Activated CD8-positive, alpha-beta memory T cell treated with anti-CD3 and anti-CD28 coated beads, Interleukin-2, amount 10 ng/mL, durations not matched to agents 7 days and 5 days (primary cell): ENCODE measurements at regions not wholly inside any gene's neighbourhood (a gene's known extent, or its start where the extent isn't known, plus 50 kb on each side); places are given as distances from the start of the nearest gene placed in this dataset.

Experiments used
- ATAC-seq: fragments of 150-1000 bp; cut with Tn5 transposase; one replicate; pipeline ENCODE4 v1.10.0; 2021; ENCODE audit warnings: moderate library complexity
- CTCF ChIA-PET: fragments of 350-600 bp; sonication (Branson Sonifier 250); formaldehyde crosslinking; loops from one replicate; lab custom pipeline; 2021; ENCODE audit warnings: antibody characterized with exemption; lab: Charles Lee
- DNase-seq: peaks from one replicate; pipeline ENCODE4 v3.0.0-alpha.2; 2020
- H3K27ac Mint-ChIP-seq: one replicate; pipeline ENCODE4 v1.8.0; 2021; ENCODE audit warnings: mild to moderate bottlenecking, mixed read lengths
- H3K27me3 Mint-ChIP-seq: one replicate; pipeline ENCODE4 v1.8.0; 2021; ENCODE audit warnings: mixed read lengths
- H3K36me3 Mint-ChIP-seq: one replicate; pipeline ENCODE4 v1.8.0; 2021; ENCODE audit warnings: mild to moderate bottlenecking, mixed read lengths
- H3K4me1 Mint-ChIP-seq: one replicate; pipeline ENCODE4 v1.8.0; 2021; ENCODE audit warnings: mixed read lengths
- H3K4me3 Mint-ChIP-seq: one replicate; pipeline ENCODE4 v1.8.0; 2021; ENCODE audit warnings: mild to moderate bottlenecking, moderate library complexity, mixed read lengths
- H3K9me3 Mint-ChIP-seq: one replicate; pipeline ENCODE4 v1.8.0; 2022; ENCODE audit warnings: low read depth, mixed read lengths

- DNase-seq (no peak), ATAC-seq (no peak)
- Mint-ChIP-seq H3K4me1 (no peaks in the 10 kb centered on the region), H3K27me3 (no peaks in the 10 kb centered on the region), H3K4me3 (no peak overlapping the region), H3K27ac (no peak overlapping the region), H3K36me3 (no peaks in the 10 kb centered on the region), H3K9me3 (peaks cover 3% of the 10 kb centered on the region)
- CTCF ChIA-PET = interaction anchor here (1.2 kb wide), 1 partner anchor 55 kb away, joined by 3 read pairs; no protein-coding TSS in a partner anchor
Measured at GRCh38 chr16:5671421-5671820, 573.8 kb upstream of the EEF2KMT start.

- ATAC-seq = no peak
Measured at GRCh38 chr16:5670198-5670597, 572.6 kb upstream of the EEF2KMT start.

DNA sequence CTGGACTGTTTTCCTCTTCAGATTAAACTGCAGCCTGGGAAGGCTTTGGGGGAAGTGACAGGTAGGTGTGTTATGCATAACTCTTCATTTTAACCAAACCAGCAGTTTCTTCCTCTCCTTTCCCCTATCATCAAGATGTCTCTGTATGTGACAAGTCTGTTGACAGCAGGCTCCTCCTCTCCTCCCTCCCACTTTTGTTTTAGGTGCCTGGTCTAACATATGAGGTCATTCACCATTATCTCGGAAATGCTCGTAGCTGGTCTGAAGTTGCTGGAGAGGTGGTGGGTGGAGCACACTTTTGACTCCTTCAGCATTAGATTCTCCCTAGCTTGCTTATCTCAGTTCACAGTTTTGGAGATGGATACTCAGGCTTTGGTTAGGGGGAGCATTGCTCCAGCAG is 571.0 kb upstream of the EEF2KMT start:
- ATAC-seq (no peak), DNase-seq (no peak)
- Mint-ChIP-seq H3K27ac (no peak overlapping the region), H3K9me3 (peaks cover 3% of the 10 kb centered on the region), H3K4me1 (no peaks in the 10 kb centered on the region), H3K27me3 (no peaks in the 10 kb centered on the region), H3K36me3 (no peaks in the 10 kb centered on the region), H3K4me3 (no peak overlapping the region)
- CTCF ChIA-PET = no interaction called here

More at GRCh38 chr16:5670198-5670597, 572.6 kb upstream of the EEF2KMT start:
- no peak overlapping the region for H3K4me3 Mint-ChIP-seq
- no peaks in the 10 kb centered on the region for H3K4me1 Mint-ChIP-seq
- no peaks in the 10 kb centered on the region for H3K27me3 Mint-ChIP-seq
- DNase-seq = no peak
- H3K9me3 Mint-ChIP-seq = peaks cover 3% of the 10 kb centered on the region
- H3K36me3 Mint-ChIP-seq = no peaks in the 10 kb centered on the region
- no peak overlapping the region for H3K27ac Mint-ChIP-seq
- CTCF ChIA-PET = no interaction called here

DNA sequence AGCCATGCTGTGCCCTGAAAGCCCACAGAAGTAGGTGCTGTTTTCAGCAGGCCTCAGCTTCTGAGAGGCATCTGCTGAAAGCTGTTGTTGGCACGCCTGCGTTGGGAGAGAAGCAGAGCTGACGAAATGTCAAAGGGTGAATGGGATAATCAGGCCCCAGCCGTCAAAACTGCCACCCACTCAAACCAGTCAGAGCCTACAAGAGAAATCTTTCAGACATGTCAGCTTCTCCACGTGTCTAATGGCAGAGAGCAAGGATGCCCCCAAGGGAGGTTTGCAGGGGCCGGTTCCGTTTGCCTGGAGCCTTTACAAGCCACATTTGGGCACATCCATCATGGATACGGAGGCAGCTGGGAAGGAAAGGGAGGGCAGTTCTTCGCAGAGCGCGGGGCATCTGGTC is 568.2 kb upstream of the EEF2KMT start:
- Mint-ChIP-seq H3K4me3 (no peak overlapping the region), H3K9me3 (peaks cover 3% of the 10 kb centered on the region), H3K36me3 (no peaks in the 10 kb centered on the region), H3K27me3 (no peaks in the 10 kb centered on the region), H3K4me1 (no peaks in the 10 kb centered on the region), H3K27ac (no peak overlapping the region)
- DNase-seq (no peak), ATAC-seq (no peak)
- CTCF ChIA-PET = no interaction called here

DNA sequence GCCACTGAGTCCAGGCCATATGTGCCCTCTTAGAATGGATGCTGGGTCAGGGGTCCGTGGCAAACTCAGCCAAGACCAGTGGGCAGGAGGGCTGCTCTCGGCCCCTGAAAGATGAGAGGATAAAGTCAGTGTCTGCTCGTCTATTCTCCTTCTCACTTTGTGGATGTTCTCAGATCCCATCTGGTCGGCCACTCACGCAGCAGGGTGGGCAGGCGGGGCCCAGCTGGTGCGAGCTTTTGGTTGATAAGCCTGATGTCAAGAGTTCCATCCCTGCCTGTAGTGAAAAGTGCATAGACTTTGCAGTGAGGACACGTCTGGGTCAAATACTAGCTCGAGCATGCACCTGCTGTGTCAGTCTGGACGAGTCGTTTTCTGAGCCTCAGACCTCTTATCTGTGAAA is 556.2 kb upstream of the EEF2KMT start:
- H3K27me3 Mint-ChIP-seq = no peaks in the 10 kb centered on the region
- H3K9me3 Mint-ChIP-seq = peaks cover 3% of the 10 kb centered on the region
- no peak for DNase-seq
- H3K27ac Mint-ChIP-seq = no peak overlapping the region
- CTCF ChIA-PET = no interaction called here
- no peaks in the 10 kb centered on the region for H3K4me1 Mint-ChIP-seq
- H3K36me3 Mint-ChIP-seq = no peaks in the 10 kb centered on the region
- ATAC-seq = no peak
- H3K4me3 Mint-ChIP-seq = no peak overlapping the region

- Mint-ChIP-seq H3K27me3 (no peaks in the 10 kb centered on the region), H3K4me3 (no peak overlapping the region), H3K27ac (no peak overlapping the region), H3K9me3 (peaks cover 3% of the 10 kb centered on the region), H3K4me1 (no peaks in the 10 kb centered on the region), H3K36me3 (no peaks in the 10 kb centered on the region)
- CTCF ChIA-PET = no interaction called here
- DNase-seq = no peak
- no peak for ATAC-seq
Measured at GRCh38 chr16:5653041-5653440, 555.4 kb upstream of the EEF2KMT start.

- DNase-seq = no peak
- H3K27me3 Mint-ChIP-seq = no peaks in the 10 kb centered on the region
Measured at GRCh38 chr16:5649762-5650743, 552.5 kb upstream of the EEF2KMT start.

GRCh38 chr16:5647051-5647450 is 549.5 kb upstream of the EEF2KMT start:
- no peaks in the 10 kb centered on the region for H3K36me3 Mint-ChIP-seq
- ATAC-seq (no peak), DNase-seq (no peak)
- no peaks in the 10 kb centered on the region for H3K27me3 Mint-ChIP-seq
- CTCF ChIA-PET = no interaction called here
- no peaks in the 10 kb centered on the region for H3K4me1 Mint-ChIP-seq
- H3K27ac Mint-ChIP-seq = no peak overlapping the region
- H3K9me3 Mint-ChIP-seq = peaks cover 3% of the 10 kb centered on the region
- no peak overlapping the region for H3K4me3 Mint-ChIP-seq

More at GRCh38 chr16:5649762-5650743, 552.5 kb upstream of the EEF2KMT start:
- peaks cover 3% of the 10 kb centered on the region for H3K9me3 Mint-ChIP-seq
- CTCF ChIA-PET = no interaction called here
- H3K4me1 Mint-ChIP-seq = no peaks in the 10 kb centered on the region
- no peak overlapping the region for H3K27ac Mint-ChIP-seq
- H3K4me3 Mint-ChIP-seq = no peak overlapping the region
- no peak for ATAC-seq
- no peaks in the 10 kb centered on the region for H3K36me3 Mint-ChIP-seq

DNA sequence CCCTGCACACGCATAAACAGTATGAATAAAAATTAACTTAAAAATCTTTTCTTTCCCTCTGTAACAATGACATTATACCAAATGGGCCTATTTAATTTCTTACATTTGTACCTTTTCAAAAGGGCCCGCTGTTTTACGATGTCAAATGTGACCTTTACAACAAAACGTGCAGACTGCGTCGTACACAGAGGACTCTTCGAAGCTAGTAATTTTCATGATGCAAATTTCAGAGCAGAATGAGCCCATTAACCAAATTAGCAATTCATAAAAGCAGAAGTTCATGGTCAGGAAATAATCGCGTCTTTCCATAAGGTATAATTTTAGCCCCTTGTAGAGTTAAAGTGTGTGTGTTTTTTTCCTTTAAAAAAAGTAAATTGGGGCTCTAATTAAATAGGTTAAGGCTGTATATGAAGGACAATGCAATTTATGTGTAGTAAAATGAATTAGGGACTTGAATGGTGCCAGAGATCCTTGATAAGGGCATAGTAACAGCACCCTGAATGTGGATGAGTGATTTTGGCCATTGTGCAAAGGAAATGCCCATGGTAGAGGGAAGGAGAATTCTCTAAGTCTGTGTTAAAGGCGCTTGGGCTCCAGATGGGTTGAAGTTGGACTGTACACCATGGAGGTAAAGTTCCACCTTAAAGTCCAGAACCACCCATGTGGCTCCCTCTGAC is 546.4 kb upstream of the EEF2KMT start:
- no peak overlapping the region for H3K4me3 Mint-ChIP-seq
- no peaks in the 10 kb centered on the region for H3K36me3 Mint-ChIP-seq
- no peaks in the 10 kb centered on the region for H3K27me3 Mint-ChIP-seq
- H3K4me1 Mint-ChIP-seq = no peaks in the 10 kb centered on the region
- DNase-seq (no peak), ATAC-seq (no peak)
- no peak overlapping the region for H3K27ac Mint-ChIP-seq
- H3K9me3 Mint-ChIP-seq = peaks cover 14% of the 10 kb centered on the region
- CTCF ChIA-PET = no interaction called here

GRCh38 chr16:5642436-5642835 is 544.8 kb upstream of the EEF2KMT start:
- CTCF ChIA-PET = no interaction called here
- no peak overlapping the region for H3K27ac Mint-ChIP-seq

GRCh38 chr16:5642011-5642410 is 544.4 kb upstream of the EEF2KMT start:
- no peak for ATAC-seq
- CTCF ChIA-PET = no interaction called here
- no peak overlapping the region for H3K27ac Mint-ChIP-seq
- H3K27me3 Mint-ChIP-seq = no peaks in the 10 kb centered on the region
- no peaks in the 10 kb centered on the region for H3K36me3 Mint-ChIP-seq
- no peak overlapping the region for H3K4me3 Mint-ChIP-seq
- DNase-seq = no peak
- H3K9me3 Mint-ChIP-seq = peaks cover 16% of the 10 kb centered on the region
- no peaks in the 10 kb centered on the region for H3K4me1 Mint-ChIP-seq

More at GRCh38 chr16:5642436-5642835, 544.8 kb upstream of the EEF2KMT start:
- Mint-ChIP-seq H3K27me3 (no peaks in the 10 kb centered on the region), H3K36me3 (no peaks in the 10 kb centered on the region), H3K4me1 (no peaks in the 10 kb centered on the region), H3K4me3 (no peak overlapping the region), H3K9me3 (peaks cover 16% of the 10 kb centered on the region)
- DNase-seq (no peak), ATAC-seq (no peak)

GRCh38 chr16:5640883-5641282 is 543.3 kb upstream of the EEF2KMT start:
- Mint-ChIP-seq H3K9me3 (peaks cover 16% of the 10 kb centered on the region), H3K4me1 (no peaks in the 10 kb centered on the region), H3K27ac (no peak overlapping the region), H3K4me3 (no peak overlapping the region), H3K27me3 (no peaks in the 10 kb centered on the region), H3K36me3 (no peaks in the 10 kb centered on the region)
- CTCF ChIA-PET = no interaction called here
- DNase-seq (no peak), ATAC-seq (no peak)

DNA sequence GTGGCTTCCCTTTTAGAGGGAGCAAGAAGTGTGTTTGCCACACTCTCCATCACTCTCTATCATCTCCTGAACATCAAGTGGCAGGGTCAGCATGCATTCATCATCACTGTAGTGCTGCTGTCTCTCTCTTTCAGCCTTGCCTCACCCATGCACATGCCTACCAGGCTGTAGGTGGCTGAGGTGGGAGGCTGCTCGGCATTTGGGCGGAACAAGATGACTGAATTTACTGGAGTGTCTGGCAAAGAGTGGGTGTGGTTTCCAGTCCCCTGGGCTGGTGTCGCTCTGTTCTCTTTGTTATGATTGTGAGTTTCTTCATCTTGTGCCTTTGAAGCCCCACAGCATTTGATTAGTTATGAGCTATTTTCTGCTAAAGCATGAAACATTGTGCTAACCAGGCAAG is 541.9 kb upstream of the EEF2KMT start:
- ATAC-seq (no peak), DNase-seq (no peak)
- Mint-ChIP-seq H3K4me3 (no peak overlapping the region), H3K9me3 (peaks cover 16% of the 10 kb centered on the region), H3K36me3 (no peaks in the 10 kb centered on the region), H3K27ac (no peak overlapping the region), H3K4me1 (no peaks in the 10 kb centered on the region), H3K27me3 (no peaks in the 10 kb centered on the region)
- CTCF ChIA-PET = no interaction called here

DNA sequence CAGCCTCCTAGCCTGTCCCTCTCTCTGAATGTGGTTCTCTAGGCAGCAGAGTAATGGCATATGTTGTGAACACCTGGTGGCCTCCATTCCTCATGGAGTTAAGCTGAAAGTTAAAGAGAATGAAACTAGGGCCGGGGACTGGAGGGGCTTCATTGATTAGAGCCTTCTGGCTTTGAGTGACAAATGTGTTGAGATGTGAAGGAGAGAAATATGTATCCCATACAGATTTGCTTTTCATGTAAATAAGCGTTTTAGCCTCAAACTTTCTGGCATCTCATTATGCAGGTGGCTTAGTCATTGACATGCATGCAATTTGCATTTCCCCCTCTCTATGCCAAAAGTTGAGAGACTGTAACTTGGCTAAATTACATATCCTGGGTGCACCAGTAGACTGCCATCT is 537.7 kb upstream of the EEF2KMT start:
- no peaks in the 10 kb centered on the region for H3K27me3 Mint-ChIP-seq
- no peak overlapping the region for H3K27ac Mint-ChIP-seq
- CTCF ChIA-PET = no interaction called here
- no peaks in the 10 kb centered on the region for H3K4me1 Mint-ChIP-seq
- no peaks in the 10 kb centered on the region for H3K36me3 Mint-ChIP-seq
- ATAC-seq (no peak), DNase-seq (no peak)
- peaks cover 9% of the 10 kb centered on the region for H3K9me3 Mint-ChIP-seq
- no peak overlapping the region for H3K4me3 Mint-ChIP-seq
